Transverse colon (tissue), 4 donors: ENCODE measurements at regions not wholly inside any gene's neighbourhood (a gene's known extent, or its start where the extent isn't known, plus 50 kb on each side); places are given as distances from the start of the nearest gene placed in this dataset.

Experiments used
- DNase-seq: peaks from one replicate; pipeline ENCODE4 v3.0.0-alpha.2; 2019
- H3K27ac ChIP-seq, 4 donors: fragments of 200-600 bp; sonication (generic); 2 replicates each; pipeline ENCODE4 v1.5.1; 2016 to 2018; ENCODE audit warnings: inconsistent platforms in 4 of 4
- H3K27me3 ChIP-seq: fragments of 200-600 bp; sonication (generic); 2 replicates; pipeline ENCODE4 v1.5.1; 2017; ENCODE audit warnings: inconsistent platforms
- H3K36me3 ChIP-seq, 4 donors: fragments of 200-600 bp; sonication (generic); 2 replicates each; pipeline ENCODE4 v1.5.1; 2017 to 2019; ENCODE audit warnings: inconsistent platforms in 4 of 4
- H3K4me1 ChIP-seq, 4 donors: fragments of 200-600 bp; sonication (generic); 2 replicates each; pipeline ENCODE4 v1.5.1; 2017 to 2020; ENCODE audit warnings: inconsistent platforms in 4 of 4
- H3K4me3 ChIP-seq, 4 donors: fragments of 200-600 bp; sonication (generic); 1 replicate in 1 of 4; 2 replicates in 3 of 4; pipeline versions ENCODE4 v1.5.1 to v1.6.1; 2017 to 2019; ENCODE audit warnings: inconsistent platforms in 4 of 4
- H3K9me3 ChIP-seq, 2 donors: fragments of 200-600 bp; sonication (generic); 2 replicates each; pipeline ENCODE4 v1.5.1; 2017 to 2019; ENCODE audit warnings: inconsistent platforms in 2 of 2
- EP300 ChIP-seq: sonication (generic); formaldehyde crosslinking; IDR thresholded peaks from one replicate; pipeline ENCODE4 v1.6.1; 2017; ENCODE audit warnings: antibody characterized with exemption, low read depth
- POLR2A ChIP-seq: fragments of 450-650 bp; IDR thresholded peaks from one replicate; pipeline ENCODE4 v1.6.1; 2016; ENCODE audit warnings: antibody characterized with exemption, mild to moderate bottlenecking, moderate library complexity
- POLR2AphosphoS5 ChIP-seq, 3 donors: sonication (generic); formaldehyde crosslinking; IDR thresholded peaks; one replicate each; pipeline ENCODE4 v1.6.1; 2016; ENCODE audit warnings: antibody characterized with exemption in 3 of 3
- WGBS, 2 donors: methylation state at CpG; one replicate each; pipeline ENCODE4 v1.1.5; 2018; ENCODE audit warnings: low coverage in 1 of 2; 5-methylcytosine and 5-hydroxymethylcytosine counted together
- in situ Hi-C, 4 donors: fragments of 200-750 bp; cut with MboI; loops; one replicate each; pipeline versions ENCODE4 v1.15.0 to v1.15.1; 2017; ENCODE audit warnings: low sequenced_read_pairs in 3 of 4, low pct_ligation_motif_present in 1 of 4, low pct_unique_long_range_greater_than_20kb in 1 of 4
- intact Hi-C: fragments of 100-400 bp; cut with DNase I; formaldehyde crosslinking; loops from one replicate; pipeline ENCODE4 v1.15.1; 2023; ENCODE audit warnings: low total_unique reads
- TF ChIP-seq, protein P1 (sequence below), 5 experiments: fragments of 200-600 bp in 3 of 5; fragments of 450-650 bp in 2 of 5; sonication (generic) in 3 of 5; IDR thresholded peaks; 1 replicate in 2 of 5; 2 replicates in 3 of 5; pipeline ENCODE4 v1.5.1; 2016 to 2017; ENCODE audit warnings: antibody characterized with exemption in 5 of 5, inconsistent platforms in 3 of 5, mild to moderate bottlenecking in 2 of 5, moderate library complexity in 1 of 5

DNA sequence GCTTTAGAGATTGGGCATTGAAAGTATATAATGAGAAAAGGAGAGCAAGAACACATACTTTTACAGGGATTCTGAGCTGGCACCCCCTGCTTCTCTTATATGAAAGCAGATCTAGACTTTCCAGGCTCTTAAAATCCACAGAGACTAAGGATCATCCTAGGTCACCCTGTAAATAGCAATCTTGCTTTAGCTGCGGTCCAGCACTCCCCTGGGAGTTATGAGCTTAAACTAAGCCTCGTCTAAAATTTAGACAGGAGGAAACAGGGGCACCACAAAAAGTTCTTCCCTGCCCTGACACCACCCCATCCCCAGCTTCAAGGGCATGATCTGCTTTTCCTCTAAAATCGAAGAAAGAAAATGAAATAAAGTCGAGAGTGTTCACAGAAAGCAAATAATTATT, 143.3 kb upstream of the KCNIP4 start:
- H3K9me3 ChIP-seq = no peaks in the 10 kb centered on the region
- no peaks in the 10 kb centered on the region for H3K4me1 ChIP-seq
- no peak for TF ChIP-seq EP300
- no peak for TF ChIP-seq POLR2A
- TF ChIP-seq POLR2AphosphoS5 (IDR thresholded peaks at IDR 0.05) = no peak
- intact Hi-C loops = no loop called here
- no peaks in the 10 kb centered on the region for H3K36me3 ChIP-seq
- H3K27me3 ChIP-seq = no peaks in the 10 kb centered on the region
- no peak overlapping the region for H3K4me3 ChIP-seq
- in situ Hi-C loops = no loop called here
- H3K27ac ChIP-seq = no peak overlapping the region
- 43 to 44% methylated on average over 3 to 4 of the region's 4 CpGs for WGBS, 2 donors
- no peak for DNase-seq

DNA sequence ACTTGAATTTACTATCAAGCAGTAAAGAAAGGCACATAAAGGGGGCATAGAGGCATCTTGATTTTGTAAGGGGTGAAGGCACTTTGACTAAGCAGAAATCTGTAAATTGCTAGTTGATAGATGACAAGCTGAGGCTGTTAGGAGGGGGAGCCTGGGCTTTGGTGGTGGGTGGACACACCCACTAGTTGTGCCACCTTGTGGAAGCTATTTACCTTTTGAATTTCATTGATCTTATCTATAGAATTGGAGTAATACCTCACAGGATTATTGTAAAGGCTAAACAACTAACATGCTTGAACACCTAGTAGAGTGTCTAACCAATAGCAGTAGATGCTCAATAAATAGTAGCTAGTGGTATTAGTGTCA, 142.8 kb upstream of the KCNIP4 start:
- Histone ChIP-seq H3K36me3 (no peaks in the 10 kb centered on the region), H3K4me3 (no peak overlapping the region), H3K9me3 (no peaks in the 10 kb centered on the region), H3K27me3 (no peaks in the 10 kb centered on the region), H3K4me1 (no peaks in the 10 kb centered on the region), H3K27ac (no peak overlapping the region)
- TF ChIP-seq EP300 (no peak), POLR2A (no peak), POLR2AphosphoS5 (IDR thresholded peaks at IDR 0.05) (no peak)
- TF ChIP-seq, protein P1, sequence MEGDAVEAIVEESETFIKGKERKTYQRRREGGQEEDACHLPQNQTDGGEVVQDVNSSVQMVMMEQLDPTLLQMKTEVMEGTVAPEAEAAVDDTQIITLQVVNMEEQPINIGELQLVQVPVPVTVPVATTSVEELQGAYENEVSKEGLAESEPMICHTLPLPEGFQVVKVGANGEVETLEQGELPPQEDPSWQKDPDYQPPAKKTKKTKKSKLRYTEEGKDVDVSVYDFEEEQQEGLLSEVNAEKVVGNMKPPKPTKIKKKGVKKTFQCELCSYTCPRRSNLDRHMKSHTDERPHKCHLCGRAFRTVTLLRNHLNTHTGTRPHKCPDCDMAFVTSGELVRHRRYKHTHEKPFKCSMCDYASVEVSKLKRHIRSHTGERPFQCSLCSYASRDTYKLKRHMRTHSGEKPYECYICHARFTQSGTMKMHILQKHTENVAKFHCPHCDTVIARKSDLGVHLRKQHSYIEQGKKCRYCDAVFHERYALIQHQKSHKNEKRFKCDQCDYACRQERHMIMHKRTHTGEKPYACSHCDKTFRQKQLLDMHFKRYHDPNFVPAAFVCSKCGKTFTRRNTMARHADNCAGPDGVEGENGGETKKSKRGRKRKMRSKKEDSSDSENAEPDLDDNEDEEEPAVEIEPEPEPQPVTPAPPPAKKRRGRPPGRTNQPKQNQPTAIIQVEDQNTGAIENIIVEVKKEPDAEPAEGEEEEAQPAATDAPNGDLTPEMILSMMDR (IDR thresholded peaks at IDR 0.05) = no peak
- no peak for DNase-seq
- in situ Hi-C loops (no loop called here), intact Hi-C loops (no loop called here)

DNA sequence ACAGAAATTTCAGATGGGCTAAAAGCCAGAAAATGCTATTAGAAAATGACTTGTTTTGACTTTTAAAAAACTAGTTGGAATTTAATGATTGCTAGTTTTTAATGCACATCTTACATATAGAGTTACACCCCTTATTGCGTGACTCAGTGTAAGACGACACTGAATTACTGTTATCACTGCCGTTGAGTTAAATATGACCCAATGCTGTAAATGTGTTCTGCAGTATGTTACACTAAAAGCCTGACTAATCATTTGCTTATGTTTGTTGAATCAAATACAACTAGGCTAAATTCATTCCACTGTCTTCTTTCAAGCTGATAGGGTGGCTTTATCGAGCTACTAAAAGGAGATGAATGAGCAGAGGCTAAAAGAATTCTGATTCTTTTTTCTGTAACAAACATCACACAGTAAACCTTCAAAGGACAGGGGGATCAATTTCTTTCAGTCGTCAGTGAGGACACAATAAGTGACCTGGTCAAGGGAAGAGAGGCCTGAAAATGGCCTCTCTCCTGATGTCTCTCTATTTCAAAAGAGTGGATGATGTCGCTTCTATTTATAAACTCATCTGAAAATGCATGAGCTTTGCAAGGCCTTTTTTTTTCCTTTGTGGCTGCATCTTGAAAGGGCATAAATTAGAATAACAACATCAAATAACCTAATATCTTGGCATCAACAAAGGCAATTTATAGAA, 142.2 kb upstream of the KCNIP4 start:
- in situ Hi-C loops (no loop called here), intact Hi-C loops (no loop called here)
- Histone ChIP-seq H3K4me1 (no peaks in the 10 kb centered on the region), H3K27ac (no peak overlapping the region), H3K4me3 (no peak overlapping the region), H3K27me3 (no peaks in the 10 kb centered on the region), H3K36me3 (no peaks in the 10 kb centered on the region), H3K9me3 (peaks cover 3% of the 10 kb centered on the region in 2 donors)
- TF ChIP-seq EP300 (no peak), POLR2A (no peak)
- TF ChIP-seq, protein P1 (IDR thresholded peaks at IDR 0.05) = no peak
- 62% methylated on average over 6 of the region's 6 CpGs for WGBS, 2 donors
- no peak for DNase-seq

DNA sequence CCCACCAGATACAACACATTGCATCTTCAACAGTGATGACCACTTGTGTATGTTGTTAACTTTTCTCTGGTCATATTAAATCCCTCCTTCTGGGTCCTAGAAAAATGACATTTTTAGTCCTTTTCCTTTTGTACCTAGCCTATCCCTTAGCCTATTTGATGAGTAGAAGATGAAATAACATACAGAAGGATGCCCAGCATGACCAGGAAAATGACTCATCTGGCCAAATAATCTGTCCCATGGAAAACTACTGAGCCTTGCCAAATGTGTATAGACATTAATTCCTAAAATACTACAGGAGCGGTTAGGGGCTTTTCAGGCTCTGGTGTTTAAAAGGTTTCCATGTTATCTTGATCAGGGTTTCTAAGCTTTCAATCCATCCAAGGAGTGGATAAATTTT, 129.0 kb upstream of the KCNIP4 start:
- Histone ChIP-seq H3K27me3 (no peaks in the 10 kb centered on the region), H3K9me3 (peaks cover 0 to 3% of the 10 kb centered on the region in 2 donors), H3K36me3 (no peaks in the 10 kb centered on the region), H3K27ac (no peak overlapping the region), H3K4me1 (no peaks in the 10 kb centered on the region), H3K4me3 (no peak overlapping the region)
- intact Hi-C loops (no loop called here), in situ Hi-C loops (no loop called here)
- DNase-seq = no peak
- WGBS, 2 donors = 85 to 93% methylated on average over 1 of the region's 1 CpG
- no peak for TF ChIP-seq POLR2A
- TF ChIP-seq EP300 = no peak

DNA sequence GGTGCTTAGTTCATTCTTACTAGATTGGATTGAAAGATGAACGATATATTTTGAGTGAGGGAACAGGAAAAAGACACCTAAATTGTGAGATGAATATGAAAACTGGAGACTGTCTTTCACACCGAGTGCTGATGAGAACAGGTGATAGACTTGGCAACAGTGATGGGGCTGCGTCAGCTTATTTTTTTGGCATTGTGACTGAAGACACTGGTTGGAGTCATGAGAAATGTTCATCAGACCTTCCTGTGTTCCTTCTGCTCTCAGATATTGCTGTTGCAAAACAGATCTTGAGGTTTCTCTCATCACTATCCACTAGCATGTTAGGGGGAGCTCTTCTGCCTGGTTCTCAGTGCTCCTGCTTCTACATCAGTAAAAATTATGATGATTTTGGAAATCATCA, 124.2 kb upstream of the KCNIP4 start:
- intact Hi-C loops = no loop called here
- 83 to 86% methylated on average over 3 of the region's 3 CpGs for WGBS, 2 donors
- Histone ChIP-seq H3K36me3 (no peaks in the 10 kb centered on the region), H3K27me3 (no peaks in the 10 kb centered on the region), H3K4me1 (no peaks in the 10 kb centered on the region), H3K27ac (no peak overlapping the region), H3K4me3 (no peak overlapping the region), H3K9me3 (peaks cover 0 to 3% of the 10 kb centered on the region in 2 donors)
- in situ Hi-C loops = no loop called here
- TF ChIP-seq POLR2AphosphoS5 (IDR thresholded peaks at IDR 0.05) = no peak
- TF ChIP-seq EP300 = no peak
- TF ChIP-seq, protein P1 (IDR thresholded peaks at IDR 0.05) = no peak
- TF ChIP-seq POLR2A = no peak
- DNase-seq = no peak
